WI38 (cell line): ENCODE measurements at regions not wholly inside any gene's neighbourhood (a gene's known extent, or its start where the extent isn't known, plus 50 kb on each side); places are given as distances from the start of the nearest gene placed in this dataset.

Experiments used
- H3K4me3 ChIP-seq: 2 replicates; pipeline ENCODE4 v1.5.1; 2011; ENCODE audit warnings: low read depth, mild to moderate bottlenecking, control low read depth, low read length
- TF ChIP-seq, protein P1 (sequence below): IDR thresholded peaks from 2 replicates; pipeline ENCODE4 v1.5.1; 2012; ENCODE audit warnings: low read depth, mild to moderate bottlenecking, control low read depth, low read length

DNA sequence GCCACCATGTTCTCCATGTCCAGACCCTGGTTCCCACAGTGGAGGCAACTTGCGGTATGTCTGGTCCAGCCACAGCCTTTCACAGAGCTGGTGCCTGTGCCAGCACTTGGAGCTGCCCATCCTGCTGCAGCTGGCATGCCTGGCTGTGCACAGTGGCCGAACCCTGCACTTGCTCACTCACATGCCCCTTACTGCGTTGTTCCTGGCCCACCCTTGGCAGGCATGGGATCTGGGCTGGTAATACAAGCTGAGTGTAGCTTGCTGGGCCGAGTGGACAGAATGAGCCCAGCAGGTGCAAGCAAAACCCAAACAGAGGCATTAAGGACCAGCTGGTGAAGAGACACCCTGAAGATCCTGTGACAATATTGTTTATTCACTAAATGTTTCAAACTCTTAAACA lies 583.9 kb upstream of the SLITRK6 start:
- no peak overlapping the region for H3K4me3 ChIP-seq
- TF ChIP-seq, protein P1, sequence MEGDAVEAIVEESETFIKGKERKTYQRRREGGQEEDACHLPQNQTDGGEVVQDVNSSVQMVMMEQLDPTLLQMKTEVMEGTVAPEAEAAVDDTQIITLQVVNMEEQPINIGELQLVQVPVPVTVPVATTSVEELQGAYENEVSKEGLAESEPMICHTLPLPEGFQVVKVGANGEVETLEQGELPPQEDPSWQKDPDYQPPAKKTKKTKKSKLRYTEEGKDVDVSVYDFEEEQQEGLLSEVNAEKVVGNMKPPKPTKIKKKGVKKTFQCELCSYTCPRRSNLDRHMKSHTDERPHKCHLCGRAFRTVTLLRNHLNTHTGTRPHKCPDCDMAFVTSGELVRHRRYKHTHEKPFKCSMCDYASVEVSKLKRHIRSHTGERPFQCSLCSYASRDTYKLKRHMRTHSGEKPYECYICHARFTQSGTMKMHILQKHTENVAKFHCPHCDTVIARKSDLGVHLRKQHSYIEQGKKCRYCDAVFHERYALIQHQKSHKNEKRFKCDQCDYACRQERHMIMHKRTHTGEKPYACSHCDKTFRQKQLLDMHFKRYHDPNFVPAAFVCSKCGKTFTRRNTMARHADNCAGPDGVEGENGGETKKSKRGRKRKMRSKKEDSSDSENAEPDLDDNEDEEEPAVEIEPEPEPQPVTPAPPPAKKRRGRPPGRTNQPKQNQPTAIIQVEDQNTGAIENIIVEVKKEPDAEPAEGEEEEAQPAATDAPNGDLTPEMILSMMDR = no peak

DNA sequence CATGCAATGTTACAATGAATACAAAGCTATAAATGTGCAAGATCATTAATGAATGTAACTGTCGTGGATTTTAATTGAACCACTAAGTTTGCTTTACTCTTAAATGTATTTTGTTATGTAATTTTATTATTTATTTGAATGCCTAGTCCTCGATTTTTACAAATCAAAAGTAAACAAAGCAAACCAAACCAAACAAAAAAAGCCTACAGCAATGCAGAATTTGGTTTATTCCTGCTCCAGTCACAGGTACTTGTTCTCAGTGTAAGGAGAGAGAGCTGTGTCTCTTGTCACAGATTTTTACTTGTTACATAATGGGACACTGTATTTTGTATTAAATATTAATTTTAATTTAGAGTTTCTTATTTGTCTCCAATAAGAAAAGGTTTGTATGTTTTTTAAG lies 584.3 kb upstream of the SLITRK6 start:
- TF ChIP-seq, protein P1 = no peak
- H3K4me3 ChIP-seq = no peak overlapping the region

DNA sequence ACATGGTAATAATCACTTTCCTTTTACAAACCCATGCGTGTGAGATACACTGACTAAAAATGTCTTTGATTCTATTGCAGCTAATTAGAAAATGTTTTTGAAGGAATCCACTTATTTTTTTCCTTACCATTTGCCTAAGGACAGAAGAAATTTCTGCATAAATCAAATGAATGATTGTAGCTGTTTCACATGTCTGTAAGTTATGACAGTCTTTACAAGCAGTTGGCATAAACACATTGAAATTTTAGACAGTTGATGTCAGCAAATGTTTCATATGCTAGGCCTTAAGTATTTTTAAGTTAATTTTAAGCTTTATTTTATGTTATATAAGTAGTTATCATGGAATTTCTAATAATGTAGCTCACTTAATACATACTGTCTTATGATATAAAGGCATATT lies 598.4 kb upstream of the SLITRK6 start:
- no peak overlapping the region for H3K4me3 ChIP-seq
- TF ChIP-seq, protein P1 = no peak

DNA sequence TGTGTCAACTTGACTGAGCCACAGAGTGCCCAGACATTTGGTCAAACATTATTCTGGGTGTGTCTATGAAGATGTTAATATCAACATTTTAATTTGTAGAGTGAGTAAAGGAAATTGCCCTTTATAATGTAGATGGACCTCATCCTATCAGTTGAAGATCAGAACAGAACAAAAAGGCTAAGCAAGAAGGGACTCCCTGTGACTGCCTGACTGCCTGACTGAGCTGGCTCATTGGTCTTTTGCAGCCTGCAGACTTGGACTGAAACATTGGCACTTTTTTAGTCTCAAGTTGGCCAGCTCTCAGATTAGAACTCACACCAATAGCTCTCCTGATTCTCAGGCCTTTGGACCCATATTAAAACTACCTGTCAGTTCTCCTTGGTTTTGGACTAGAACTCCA lies 600.4 kb upstream of the SLITRK6 start:
- H3K4me3 ChIP-seq = no peak overlapping the region
- TF ChIP-seq, protein P1 = no peak

DNA sequence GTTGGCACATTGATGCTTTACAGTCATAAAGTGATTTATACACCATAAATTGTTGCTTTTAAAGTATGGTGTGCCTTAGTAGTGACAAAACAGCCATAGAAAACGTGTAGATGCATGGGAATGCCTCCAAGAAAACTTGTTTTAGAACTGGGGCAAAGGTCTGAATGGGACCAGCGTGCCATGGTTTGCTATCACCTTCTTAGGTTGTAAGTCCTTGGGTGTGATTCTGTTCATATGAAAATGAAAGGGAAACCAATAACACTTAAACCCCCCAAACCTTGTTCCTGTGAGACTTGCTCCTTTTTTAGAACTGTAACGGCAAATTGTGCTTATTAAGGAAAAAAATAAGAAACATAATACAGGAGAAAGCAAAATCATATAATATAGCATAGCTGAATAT lies 603.3 kb upstream of the SLITRK6 start:
- no peak overlapping the region for H3K4me3 ChIP-seq
- TF ChIP-seq, protein P1 = no peak

DNA sequence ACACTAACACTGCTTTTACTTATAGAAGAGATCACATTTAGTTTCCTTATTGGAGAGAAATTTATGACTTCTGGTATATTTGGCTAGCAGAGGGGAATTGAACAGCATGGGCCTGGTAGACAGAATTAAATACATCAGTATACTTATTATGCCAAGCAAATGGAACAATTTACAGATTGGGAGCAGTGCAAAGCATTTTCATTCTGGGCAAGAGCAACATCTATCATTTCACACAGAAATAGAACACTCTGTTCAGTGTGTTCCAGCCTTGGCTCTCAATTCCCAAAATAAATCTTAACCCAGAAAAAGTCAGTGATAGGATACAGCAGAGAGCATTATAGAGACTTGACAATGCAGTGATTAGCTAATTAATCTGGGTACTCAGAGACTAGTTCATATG lies 604.0 kb upstream of the SLITRK6 start:
- no peak overlapping the region for H3K4me3 ChIP-seq
- TF ChIP-seq, protein P1 = no peak

DNA sequence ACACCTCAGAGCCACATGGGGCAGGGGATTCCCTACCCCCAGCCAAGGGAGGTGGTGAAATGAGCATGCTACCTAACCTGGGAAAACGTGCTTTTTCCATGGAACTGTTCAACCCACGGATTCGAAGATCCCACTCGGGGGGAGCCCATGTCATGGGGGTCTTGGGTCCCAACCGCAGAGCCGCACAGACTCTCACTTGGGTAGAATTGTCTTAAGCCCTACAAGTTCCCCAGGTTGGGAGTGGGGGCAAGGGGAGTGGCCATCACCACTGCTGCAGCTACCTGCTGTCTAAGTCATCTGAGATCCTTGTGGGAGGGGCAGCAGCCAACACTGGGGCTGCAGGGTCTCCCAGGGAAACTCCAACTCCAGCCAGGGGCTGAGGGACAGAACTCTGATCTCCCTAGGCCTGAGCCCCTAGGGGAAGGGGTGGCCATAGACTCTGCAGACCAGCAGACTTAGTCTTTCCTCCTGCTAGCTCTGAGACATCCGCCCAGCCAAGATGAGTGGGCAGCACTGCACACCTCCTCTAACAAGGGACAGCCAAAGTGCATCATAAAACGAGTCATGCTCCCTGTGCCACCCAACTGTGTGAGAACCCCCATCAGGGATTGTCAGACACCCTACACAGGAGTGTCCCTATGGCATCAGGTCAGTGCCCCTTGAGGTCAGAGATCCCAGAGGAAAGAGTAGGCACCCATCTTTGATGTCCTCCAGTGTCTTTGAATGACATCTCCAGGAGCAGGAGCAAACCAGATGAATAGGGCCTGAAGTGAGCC lies 610.4 kb upstream of the SLITRK6 start:
- H3K4me3 ChIP-seq = no peak overlapping the region
- TF ChIP-seq, protein P1 = no peak
